ENCODE measurements at regions not wholly inside any gene's neighbourhood (a gene's known extent, or its start where the extent isn't known, plus 50 kb on each side); places are given as distances from the start of the nearest gene placed in this dataset.
"Not testable (repeated sequence)": the region's sequence is repeated elsewhere in the genome, so short reads cannot be mapped to it uniquely, and the experiment has no call there.

DNA sequence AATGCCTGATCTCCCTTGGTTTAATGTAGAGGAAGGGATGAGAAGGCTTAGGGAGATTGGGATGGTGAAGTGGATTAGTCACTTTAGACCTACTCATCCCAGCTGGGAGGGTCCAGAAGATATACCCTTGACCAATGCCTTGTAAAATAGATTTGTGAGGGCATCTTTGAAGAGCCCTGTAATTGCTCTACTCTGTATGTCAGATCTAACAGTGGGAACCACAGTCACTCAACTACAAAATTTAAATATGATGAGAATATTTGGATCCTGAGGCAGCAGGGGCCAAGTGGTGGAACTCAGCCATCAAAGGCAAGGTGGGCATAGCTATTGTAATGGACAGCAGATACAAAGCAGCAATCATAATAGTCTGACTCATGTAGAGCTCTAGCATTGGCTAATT, 1272.9 kb upstream of the CITED2 start:
- TF ChIP-seq, protein P1, sequence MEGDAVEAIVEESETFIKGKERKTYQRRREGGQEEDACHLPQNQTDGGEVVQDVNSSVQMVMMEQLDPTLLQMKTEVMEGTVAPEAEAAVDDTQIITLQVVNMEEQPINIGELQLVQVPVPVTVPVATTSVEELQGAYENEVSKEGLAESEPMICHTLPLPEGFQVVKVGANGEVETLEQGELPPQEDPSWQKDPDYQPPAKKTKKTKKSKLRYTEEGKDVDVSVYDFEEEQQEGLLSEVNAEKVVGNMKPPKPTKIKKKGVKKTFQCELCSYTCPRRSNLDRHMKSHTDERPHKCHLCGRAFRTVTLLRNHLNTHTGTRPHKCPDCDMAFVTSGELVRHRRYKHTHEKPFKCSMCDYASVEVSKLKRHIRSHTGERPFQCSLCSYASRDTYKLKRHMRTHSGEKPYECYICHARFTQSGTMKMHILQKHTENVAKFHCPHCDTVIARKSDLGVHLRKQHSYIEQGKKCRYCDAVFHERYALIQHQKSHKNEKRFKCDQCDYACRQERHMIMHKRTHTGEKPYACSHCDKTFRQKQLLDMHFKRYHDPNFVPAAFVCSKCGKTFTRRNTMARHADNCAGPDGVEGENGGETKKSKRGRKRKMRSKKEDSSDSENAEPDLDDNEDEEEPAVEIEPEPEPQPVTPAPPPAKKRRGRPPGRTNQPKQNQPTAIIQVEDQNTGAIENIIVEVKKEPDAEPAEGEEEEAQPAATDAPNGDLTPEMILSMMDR (conservative IDR thresholded peaks at IDR 0.05; ENCODE audit: low read depth, low read length), result not testable (repeated sequence)
- not testable (repeated sequence) for TF ChIP-seq EZH2 (IDR thresholded peaks at IDR 0.05; ENCODE audit: borderline replicate concordance, low read depth, low read length, poor library complexity, severe bottlenecking)

Data from A673 (cell line).